ENCODE measurements at regions not wholly inside any gene's neighbourhood (a gene's known extent, or its start where the extent isn't known, plus 50 kb on each side); places are given as distances from the start of the nearest gene placed in this dataset.

DNA sequence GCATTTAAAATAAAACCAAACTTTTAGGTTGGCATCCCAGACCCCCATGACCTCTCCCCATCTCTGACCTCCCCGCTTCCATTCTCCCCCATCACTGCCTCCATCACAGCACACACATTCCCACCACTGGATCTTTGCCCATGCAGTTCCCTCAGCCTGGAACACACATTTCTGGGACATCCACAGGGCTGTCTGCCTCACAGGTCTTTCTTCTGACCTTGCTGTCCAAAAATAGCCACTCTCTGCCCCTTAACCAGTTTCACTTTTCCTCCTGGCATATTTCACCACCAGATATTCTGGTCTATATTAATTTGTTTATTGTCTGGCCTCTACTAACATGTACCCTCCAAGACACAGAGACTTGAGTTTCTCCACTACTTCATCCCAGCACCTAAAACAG is 75.2 kb upstream of the PRDM11 start:
- no peak for DNase-seq

DNA sequence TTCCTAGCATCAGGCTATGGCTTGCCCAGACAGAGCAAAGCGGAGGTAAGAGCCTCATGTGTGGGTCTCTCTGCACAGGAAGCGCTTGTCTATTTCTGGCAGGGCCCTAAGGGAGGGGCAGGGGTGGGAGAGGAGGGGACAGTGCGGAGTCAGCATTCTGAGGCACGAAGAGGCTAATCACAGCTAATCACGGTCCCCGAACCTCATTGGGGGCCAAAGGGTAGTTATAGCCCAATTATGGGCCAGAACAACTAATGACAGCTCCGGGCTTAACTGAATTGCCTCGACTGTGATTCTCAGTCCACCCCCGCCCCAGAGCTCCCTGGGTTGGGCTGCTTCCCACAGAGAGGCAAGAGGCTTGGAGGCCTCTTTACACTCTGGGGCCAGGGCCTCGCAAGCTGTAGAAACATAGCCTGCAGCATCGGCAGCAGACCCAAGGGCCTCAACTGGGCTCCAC is 72.7 kb upstream of the PRDM11 start:
- peak; percentile 46 for DNase-seq

DNA sequence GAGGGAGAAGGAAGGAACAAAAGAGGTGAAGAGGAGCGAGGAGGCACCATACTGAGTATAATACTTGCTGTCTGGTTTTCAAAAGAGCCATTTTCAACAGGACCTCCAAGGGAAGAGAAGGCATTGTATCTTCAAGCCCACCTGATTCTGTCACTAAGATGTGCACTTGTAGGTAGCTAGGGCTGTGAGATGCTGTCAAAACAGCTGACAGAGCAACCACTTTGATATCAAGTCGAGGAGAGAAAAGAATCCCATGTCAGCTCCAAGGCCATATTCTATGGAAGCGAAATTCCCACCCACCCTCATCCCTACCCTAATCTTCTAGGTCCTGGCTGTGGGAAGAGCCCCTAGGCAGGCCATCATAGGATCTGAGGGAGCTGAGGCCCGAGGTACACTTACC is 70.9 kb upstream of the PRDM11 start:
- DNase-seq: no peak

DNA sequence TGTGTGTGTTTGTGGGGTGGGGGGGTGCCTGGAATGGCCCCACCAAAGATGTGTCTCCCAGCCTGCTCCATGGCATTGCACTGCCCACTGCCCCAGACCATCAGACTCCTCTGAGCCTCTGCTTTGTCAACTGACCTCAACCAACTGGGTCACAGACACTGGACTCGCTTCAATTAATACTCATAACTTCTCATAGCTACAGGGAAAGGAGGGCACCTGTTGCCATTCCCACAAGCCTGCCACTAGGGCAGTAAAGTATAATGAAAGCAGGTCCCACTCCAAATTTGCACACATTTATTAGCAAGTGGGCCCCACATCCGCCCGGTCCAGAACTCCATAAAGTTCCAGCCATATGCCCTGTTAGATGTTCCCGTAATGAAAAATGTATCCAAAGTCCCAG is 70.5 kb upstream of the PRDM11 start:
- no peak for DNase-seq

DNA sequence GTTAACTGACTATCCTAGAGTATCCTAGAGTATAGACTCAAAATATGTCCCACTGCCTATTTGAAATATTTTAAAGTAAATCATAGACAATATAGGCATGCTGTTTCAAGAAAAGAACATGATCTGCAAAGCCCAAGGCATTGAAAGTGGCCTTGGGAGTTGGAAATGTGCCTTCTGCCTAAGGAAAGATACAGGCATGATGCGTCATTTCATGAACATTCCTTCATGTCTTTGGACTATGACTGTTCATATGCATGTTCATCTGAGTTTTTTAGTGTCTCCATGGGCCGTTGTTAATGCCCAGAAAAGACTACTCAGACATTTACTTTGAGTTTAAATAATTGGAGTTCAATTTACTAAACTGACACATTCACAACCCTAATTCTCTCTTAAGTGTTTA is 69.7 kb upstream of the PRDM11 start:
- DNase-seq: no peak

DNA sequence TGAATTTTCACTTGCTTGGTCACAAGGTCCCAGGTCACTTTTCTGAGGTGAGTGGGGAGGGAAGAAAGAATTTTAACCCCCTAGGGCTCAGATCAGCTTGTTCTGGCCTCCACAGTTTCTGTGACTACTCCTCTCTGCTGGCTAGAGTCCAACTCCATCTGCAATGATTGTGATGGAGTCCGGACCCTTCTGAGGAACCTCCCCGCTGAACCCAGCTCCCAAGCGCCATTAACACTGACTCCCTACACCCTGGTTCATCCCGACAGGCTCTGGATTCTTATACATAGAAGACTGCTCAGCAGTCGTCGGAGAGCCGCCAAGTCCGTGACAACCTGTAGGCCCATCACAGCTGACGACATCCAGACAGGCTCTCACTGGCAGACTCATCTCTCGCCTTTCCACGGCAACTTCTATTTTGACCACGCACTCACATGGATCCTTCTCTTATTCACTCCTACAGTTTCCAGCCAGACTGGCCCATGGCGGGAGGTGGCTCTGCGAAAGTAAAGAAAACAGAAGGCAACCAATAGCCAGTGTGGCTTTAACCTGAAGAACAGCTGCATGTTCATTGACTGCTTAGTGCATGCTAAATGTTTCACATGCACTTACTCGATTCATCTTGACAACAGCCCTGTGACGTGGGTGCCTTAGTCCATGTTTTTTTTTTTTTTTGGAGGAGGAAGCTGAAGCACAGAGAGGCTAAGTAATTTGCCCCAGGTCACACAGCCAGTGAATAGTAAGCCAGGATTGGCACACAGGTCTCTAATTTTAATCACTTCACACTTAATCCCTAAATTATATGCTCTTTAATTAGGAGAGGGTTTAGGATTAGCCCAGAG is 68.0 kb upstream of the PRDM11 start:
- no peak for DNase-seq

DNA sequence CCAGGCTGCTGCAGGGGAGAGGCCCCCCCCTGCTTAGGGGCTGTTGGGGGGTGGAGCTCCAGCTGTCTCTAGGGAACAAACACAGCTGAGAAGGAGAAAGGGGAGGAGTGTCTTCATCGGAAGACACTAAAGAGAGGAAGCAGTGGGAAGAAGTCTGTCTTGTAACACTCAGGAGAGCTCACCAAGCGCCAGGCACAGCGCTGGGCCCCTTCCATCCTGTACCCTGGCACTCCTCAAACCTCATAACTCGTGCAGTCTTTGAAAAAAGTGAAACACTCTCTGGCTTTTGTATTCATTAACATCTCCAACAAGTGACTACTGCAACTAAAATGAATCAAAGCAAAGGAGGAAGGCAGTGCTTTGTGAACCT is 67.4 kb upstream of the PRDM11 start:
- no peak for DNase-seq

DNA sequence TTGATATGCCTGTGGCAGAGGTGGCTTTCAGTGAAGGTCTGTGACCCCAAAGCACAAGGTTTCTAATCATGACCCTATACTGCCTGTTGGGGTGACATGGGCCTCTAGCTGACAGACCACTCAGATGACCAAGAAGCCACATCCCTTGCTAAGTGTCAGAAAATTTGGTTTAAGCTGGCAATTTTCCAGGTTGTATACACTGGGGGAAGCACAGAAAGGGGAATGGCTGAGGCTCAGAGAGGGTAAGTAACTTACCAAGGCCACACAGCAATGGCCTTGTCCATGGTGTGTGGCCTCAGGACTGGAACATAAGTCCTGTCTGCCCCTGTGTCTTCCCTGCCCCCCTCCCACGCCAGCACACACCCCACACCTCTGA is 66.9 kb upstream of the PRDM11 start:
- no peak for DNase-seq

DNA sequence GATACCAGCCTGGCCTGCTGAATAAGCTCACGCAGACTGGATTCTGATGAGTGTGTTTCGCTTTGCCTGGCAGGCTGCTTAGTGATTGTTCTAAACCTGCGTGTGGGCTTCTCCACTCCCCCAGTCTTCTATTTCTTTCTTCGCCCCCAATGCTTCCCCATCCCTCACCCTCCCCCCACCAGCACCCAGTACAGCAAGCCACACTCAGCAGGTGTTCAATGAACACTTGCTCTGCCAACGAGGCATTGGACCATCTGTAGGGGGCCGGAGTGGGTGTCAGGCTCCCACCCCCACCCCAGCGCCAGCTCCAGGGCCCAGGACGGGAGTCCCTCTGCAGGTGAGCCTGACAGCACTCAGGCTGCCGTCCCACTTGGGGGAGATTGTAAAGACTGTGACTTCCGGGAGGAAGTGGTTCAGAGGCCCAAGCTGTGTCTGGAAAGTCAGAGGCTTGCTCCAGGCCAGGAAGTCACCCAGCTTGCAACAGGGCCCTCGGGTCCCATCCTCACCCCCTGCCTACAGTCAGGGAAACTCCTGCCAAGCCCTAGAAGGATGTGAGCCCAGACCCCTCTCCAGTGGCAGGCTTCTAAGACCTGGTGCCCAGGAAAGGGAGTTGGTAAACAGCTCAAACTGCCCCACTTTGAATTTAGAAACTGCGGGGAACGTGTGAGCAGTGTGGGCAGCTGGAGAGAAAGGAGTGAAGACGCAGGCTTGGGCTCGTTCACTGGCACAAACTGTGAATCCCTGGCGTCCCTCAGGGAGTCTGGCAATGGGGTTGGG is 66.3 kb upstream of the PRDM11 start:
- DNase-seq: peak; percentile 64

DNA sequence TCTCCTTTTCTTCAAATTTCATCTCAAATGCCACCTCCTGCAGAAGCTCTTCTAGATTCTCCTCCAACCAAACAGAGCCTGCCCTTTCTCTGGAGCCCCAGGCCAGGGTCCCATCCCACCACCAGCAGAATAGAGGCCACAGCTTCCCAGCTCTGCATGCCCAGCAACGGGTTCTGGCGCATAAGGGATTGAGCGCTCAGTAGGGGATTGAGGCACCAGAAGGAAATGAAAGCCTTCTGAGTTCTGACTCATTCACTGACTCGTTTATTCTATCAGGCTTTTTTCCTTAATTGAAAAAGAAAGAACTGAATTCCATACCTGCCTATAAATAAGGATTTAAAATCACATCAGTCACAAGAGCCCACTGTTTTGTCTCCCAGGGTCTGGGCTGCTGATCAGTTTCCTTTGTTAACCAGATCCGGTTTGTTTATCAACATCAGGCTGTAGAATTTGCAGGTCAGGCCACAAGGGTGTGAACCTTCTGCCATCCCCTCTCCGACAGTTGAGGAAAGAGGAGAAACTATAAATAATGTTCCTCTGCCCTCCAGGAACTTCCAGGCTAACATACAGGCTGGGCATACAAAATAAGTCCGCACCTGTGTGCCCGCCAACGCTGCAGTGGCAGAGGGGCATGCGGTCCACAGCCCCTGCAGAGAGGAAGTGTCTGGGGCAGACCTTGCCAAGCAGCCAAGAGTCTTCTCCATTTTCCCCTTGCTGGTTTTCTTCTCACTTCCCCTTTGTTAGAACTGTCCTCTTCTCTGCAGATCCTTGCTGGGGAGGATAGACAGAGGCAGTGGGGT is 63.5 kb upstream of the PRDM11 start:
- DNase-seq: no peak

DNA sequence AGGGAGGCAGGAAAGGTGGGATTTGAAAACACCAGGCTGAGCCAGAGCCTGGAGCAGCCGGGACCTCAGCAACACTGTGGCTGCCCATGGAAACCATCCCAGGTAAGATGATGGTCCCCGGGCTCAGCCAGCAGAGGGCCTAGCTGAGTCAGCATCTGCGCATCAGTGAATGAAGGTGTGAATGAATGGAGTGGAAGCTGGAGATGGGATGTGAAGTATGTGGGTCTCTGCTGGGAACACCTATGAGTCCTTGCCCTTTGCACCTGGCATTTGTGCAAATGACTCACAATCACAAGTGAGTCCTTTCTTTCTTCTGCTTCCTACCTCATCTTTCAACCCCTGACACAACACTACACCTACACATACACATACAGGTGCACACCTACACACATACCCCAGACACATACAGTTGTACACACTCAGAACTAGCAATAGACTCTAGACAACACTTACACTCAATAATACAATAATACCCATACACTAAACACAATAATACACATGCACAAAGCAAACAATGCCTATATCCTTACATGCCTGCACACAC is 62.8 kb upstream of the PRDM11 start:
- no peak for DNase-seq

DNA sequence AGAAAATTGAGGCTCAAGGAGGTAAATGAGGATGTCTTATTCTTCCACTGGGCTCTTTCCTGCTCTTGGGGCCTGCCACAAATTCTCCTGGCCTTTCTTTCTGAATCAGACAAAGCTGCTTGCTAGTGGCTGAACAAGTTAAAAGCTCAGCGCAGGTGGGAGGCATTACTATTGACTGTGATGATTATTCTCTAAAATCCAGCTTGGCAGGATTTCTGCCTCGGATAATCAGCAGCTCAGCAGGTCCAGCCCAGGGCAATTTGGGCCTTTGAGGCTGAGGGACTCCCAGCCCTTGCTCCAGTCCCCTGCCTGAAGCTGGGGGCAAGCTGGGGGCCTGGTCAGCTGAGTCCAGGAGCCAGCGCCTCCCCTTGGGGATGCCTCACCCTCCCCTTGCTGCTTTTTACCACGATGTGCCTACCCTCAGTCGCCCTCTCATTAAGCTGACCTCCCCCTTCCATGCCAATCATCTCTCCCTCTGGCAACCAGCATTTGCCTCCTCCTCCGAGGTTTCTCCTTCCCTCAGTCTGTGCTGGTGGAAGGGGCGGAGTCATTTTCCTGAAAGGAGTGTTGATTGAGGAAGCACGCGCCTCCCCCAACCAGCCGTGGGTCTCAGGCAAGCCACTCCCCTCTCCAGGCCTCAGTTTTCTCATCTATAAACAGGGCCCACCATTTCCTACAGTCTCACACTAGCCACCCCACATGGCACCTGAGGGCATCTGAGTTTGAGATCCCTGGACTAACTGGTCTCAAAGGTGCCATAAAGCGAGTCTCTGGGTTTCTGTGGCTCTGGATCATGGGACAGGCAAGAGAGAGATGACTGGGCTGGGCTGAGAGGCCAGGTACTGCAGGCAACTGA is 60.6 kb upstream of the PRDM11 start:
- no peak for DNase-seq

DNA sequence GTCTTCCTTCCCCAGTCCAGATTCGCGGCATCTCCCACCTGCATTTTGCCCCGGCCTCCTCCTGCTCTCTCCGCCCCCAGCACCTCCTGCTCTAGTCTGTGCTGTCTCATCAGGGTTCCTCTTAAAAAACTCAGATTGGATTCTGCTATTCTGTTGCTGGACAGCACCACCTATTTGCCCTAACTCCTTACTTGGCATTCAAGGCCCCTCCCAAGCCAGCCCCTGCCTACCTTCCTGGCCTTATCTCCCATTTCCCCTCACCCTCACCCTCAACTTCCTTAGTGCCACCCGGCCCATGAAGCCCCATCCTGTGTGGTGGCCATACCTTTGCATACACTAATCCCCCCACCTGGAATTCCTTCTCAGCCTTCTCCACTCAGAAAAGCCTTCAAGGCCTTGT is 59.9 kb upstream of the PRDM11 start:
- no peak for DNase-seq

DNA sequence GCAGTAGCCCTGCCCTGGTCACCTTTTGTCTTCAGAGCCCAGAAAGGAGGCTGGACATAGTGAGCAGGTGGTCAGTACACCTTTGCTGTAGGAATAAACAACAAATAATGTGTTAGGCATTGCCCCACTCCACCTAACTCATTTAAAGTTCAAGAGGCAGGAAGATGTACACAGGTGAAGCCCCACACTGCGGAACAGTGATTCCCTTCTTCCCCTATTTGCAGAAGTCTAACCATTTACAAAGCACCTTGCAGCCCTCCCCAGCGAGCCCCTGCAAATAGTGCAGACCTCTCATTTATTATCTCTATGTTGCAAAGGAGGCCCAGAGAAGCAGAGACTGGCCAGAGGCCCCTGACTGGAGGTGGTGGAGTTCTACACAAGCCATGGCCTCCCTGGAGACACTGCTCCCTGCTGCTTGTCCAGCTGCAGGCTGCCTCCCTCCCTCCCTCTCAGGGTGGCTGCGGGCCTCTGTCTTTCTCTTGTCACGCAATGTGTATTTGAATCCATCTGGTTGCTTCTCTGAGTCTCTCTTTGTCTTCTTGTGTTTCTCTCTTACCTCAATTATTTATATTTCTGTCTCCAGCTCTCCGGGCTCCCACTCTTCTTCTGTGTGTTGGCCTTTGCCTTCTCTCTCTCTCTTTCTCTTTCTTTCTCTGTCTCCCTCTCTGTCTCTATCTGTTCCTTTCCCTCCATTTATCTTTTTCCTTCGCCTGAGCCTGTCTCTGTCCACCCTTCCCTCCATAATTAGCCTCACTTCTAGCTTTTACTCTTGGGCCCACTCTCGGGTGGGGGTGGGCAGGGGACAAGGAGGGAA is 59.1 kb upstream of the PRDM11 start:
- DNase-seq: no peak

DNA sequence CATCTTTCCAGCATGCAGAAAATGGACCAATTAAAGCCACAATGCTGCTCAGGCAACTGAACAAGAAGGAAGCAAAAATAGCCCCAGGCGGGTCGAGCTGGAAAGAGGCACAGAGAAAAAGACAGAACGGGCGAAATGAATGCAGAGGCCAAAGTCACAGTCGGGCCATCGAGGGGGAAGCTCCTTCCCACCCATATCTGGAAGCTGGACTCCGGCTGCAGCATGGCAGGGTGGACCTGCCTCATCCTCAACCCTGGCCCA is 58.6 kb upstream of the PRDM11 start:
- DNase-seq: no peak

DNA sequence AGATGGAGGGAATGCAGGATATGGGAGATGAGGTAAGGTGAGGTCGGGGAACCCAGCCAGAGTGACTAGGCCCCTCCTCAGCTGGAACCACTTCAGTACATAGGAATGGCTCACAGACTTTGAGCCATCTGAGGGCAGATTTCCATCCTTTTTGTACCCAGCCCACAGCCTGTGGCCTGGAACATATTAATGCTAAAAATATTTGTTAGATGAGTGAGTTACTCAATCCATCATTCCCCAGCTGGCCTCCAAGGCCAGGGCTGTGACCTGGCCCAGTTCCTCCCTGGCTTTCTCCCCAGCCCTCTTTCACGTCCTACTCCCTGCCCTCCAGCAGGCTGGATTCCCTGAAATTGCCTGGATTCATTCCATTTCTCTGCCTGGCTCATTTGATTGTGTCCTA is 57.2 kb upstream of the PRDM11 start:
- DNase-seq: no peak

DNA sequence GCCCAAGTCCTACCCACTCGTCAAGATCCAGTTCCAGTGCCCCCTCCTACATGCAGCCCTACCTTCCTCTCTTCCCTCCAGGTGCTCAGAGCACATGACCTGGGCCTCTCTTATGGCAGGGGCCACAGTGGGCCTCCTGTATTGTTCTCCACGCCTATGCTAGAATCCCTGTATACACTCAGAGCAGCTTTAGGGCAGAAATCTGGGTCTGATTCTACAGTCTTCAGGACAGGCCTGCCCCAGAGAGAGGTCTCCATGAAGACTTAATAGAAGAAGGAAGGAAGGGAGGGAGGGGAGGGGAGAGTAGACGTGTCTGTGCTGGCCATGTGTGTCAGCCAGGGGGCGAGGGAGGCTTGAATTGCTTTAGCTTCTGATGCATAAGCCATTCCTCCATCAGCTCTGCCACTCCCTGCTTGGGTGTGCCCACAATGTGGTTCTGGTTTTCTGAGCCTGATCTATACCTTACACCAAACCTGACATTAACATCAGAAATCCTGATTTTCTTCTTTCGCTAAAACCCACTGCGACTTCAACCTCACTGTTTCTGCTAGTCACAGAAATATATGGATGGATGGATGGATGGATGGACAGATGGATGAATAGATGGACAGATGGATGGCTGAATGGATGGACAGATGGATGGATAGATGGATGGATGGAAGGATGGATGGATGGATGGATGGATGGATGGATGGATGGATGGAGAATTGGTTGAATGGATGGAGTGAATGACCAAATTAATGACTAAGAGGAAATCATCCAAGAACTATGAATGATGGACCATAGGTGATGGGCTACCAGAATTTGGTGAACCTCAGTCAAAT is 56.6 kb upstream of the PRDM11 start:
- DNase-seq: no peak

DNA sequence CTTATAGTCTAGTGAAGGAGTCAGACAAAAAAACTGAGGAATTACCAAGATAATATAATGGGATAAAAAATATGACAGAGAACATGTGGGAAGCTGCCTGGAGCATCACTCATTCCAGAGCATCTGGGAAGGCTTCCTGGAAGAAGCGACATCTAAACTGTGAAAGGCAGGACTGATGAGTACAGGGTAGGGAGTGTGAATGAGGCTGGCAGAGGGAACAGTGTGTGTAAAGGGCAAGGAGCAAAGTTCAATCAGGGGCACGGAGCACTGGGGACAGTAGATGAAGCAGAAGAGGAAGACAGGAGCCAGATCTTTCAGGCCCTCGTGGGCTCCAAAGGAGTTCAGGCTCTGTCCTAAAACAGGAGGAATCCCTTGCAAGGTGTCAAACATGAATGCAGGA is 55.8 kb upstream of the PRDM11 start:
- DNase-seq: no peak

DNA sequence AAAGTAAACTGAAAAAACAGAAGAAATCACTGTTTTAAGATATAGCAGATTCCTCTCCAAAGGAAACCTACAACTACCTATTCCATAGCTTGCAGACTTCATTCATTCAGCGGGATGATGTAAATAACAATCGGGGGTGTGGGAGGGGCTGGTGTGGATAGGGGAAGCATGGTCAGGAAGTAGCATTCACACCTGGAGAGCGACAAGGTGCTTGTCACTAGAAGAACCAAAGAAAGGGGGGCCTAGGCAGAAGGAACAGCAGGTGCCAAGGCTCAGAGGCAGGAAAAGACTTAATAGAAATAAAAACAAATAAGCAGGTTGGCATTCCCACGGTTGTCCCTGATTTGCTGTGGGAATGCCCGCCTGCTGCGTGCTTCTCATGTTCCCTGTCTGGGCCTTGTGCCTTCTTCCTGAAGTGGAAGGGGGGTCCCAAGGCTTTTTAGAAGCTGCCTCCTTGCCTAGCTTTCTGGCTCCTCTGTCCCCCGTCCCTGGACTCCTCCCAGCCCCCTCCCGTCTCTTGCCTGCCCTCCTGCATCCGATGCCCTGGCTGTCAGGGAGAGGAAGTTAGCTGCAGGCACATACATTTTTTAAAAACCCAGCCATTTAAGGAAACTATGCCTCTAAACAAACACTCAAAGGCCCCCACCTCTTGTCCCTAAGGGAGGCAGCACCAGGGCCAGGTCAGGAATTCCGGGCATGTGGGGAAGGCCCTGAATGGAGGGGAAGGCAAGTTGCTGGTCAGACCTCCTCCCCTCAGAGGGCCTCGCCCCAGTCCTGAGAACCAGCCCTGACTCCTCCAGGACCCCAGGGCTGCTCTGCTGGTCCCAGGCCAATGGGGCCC is 54.7 kb upstream of the PRDM11 start:
- DNase-seq: no peak

DNA sequence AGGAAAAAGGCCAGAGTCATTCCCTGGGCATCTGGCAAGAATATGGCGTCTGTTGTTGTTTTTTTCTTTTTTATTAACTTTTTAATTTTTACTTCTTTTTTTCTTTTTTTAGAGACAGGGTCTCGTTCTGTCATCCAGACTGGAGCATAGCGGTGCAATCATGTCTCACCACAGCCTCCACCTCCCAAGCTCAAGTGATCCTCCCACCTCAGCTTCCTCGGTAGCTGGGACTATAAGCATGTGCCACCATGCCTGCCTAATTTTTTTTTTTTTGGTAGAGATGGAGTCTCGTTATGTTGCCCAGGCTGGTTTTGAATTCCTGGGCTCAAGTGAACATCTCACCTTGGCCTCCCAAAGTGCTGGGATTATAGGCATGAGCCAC is 54.0 kb upstream of the PRDM11 start:
- DNase-seq: no peak
